Limb (tissue), 2 donors: ENCODE measurements at regions not wholly inside any gene's neighbourhood (a gene's known extent, or its start where the extent isn't known, plus 50 kb on each side); places are given as distances from the start of the nearest gene placed in this dataset.

Experiments
- DNase-seq, 2 donors: peaks; one replicate each; pipeline ENCODE4 v3.0.0-alpha.2; 2016; ENCODE audit errors: extremely low spot score in 2 of 2

DNA sequence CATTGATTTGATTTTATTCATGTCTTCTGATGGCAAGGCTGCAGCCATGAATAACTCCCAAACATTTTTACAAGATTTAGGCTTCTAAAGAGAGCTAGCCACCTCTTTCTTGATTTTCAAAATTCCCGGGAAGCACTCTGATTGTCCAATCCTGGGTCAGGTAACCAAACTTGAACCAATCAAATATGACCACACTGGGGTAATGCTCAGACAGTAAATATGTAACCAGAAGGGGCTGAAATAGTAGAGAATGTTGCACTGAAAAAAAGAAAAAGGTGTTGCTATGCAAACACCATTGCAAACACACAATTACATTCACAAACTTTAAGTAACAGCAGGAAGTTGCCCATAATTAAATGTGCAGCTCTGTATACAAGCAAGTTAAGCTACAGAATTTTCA lies 112.9 kb upstream of the IQCM start:
- DNase-seq = no peak

DNA sequence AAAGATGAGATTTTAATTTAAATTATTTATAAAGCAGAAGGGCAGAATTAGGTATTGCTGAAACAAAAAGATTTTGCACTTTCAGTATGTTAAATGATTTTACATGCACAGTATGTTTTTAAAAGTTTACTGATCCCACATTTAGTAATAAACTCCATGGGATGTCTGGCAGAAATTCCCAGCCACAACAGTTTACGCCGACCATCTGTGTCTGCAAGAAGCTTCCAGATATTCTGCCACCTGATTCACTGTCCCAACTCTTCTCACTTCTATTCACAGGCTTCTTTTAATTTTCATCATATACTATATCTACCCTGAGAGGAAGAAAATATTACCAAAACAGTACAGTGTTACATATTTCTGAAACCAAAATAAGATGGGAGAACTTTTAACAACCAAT lies 115.8 kb upstream of the IQCM start:
- no peak for DNase-seq

DNA sequence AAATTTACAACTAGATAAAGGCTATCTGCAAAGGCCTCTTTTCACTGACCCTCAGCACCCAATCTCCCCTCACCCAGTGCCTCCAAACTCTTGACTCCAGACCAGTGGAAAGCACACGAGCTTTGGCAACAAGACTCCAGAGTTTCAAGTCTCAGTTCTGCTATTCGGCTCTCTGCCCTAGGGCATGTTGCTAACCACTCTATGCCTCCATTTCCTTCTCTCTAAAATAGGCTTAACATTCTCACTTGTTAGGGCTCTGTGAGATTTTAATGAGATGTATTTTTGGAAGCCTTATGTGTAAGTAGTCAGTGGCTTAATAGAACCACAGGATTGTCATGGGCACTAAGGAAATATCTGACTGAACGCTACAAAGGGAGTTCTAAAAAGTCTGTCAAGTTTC lies 116.5 kb upstream of the IQCM start:
- DNase-seq = no peak

DNA sequence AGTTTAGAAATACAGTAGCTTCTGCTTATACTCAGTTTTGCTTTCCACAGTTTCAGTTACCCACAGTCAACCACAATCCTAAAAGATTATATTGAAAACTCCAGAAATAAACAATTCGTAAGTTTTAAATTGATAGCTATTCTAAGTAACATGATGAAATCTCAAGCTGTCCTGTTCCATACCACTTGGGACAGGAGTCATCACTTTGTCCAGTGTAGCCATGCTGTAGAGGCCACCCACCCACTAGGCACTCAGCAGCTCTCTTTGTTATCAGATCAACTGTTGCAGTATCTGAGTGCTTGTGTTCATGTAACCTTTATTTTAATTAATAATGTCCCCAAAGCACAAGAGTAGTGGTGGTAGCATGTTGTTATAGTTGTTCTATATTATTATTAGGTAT lies 117.5 kb upstream of the IQCM start:
- DNase-seq = no peak

DNA sequence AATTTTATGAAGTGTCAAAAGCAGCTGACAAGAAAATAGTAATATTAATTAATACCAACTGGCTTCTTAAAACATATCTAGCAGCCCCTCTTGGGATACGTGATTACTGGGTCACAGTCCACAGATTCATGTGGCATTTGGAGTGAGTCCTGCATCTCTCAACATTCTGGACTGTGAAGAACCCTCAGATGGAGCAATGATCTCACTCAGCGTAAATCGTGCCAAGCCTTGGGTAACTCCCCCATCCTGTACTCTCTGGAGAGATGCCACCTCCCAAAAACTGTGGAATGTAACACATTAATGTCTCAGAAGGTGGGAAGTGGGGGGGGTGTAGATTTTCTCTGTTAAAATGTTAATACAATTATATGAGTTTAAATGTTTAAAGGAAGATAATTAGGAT lies 118.2 kb upstream of the IQCM start:
- DNase-seq = no peak

DNA sequence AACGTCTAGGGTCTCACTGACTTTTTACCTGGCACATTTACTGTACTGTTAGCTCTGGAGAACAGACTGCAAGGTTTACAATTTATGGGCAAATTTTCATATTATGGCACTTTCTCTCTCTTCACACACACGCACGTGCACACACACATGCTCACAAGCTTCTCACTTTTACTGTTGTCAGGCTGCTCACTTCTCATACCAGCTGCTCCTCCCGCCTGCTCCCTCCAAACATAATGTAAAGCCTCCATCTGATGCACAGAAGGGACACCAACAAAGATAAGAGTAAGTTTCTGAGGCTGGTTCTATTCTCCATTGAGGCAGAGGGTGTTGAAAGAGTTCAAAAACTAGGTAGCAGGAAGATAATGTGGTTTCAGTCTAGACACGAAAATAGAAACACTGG lies 128.9 kb upstream of the DCLK2 start:
- DNase-seq = no peak

DNA sequence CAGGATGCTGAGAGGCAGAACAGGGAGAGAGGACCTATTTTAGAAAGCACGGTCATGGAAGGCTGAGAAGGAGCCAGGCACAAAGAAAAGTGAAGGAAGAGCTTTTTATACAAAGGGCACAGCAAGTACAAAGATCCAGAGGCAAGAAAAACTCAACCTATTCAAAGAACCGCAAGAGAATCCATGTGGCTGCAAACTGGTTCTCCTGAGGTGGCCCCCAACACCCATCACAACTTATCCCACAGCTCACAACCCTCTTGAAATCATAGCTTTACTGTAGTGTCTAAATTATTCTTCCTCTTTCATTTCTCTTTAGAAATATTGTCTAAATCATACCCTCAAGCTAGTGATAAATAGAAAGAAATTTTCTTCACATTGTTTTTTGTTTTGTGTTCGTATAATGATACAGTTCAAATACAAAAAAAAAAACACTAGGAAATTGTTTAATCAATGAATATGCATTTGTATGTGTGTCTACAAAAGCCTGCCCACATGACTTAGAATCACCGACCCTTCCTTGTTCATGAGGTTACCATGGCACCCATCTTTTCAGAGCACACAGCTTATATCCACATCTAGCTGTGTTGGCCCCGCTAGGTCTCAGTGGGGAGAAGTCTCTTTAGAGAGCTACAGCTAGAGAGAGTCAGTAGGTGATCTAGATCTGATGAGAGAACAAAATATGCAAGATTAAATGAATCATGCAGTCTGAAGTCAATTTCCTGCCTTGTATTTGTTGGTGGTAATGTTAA lies 126.9 kb upstream of the DCLK2 start:
- no peak for DNase-seq

DNA sequence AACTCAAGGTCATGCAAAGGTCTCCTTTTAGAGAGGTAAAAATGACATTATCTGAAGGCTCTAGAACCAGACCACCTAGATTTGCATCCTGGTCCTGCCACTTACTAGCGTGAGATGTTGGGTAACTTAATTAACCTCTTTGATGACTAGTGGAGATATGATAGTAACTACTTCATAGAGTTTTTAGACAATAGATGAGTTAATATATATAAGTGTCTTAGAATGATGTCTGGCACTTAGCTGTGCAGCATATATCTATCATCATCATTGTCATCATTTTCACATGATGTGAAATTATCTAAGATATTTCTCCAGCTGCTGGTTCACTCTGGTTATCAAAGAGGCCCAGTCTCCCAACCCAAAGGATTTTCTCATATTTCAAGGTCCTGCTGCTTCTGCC lies 126.1 kb upstream of the DCLK2 start:
- DNase-seq = no peak

DNA sequence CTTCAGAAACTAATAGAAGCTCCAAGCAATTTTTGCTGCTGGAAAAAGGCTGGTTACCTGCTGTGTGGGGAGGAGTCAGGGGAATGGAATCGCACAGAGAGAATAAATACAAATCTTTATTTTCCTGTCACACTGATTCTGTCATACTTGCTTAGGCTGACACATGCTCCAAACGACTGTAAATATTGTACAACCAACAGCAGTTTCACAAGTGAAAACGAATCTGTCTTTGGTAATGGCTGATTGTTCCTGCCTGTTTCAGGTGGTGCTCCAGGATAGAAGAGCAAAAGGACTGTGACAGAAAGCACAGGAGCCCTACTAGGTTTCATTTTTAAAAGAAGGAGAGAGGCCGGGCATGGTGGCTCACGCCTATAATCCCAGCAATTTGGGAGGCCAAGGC lies 125.5 kb upstream of the DCLK2 start:
- DNase-seq = no peak

DNA sequence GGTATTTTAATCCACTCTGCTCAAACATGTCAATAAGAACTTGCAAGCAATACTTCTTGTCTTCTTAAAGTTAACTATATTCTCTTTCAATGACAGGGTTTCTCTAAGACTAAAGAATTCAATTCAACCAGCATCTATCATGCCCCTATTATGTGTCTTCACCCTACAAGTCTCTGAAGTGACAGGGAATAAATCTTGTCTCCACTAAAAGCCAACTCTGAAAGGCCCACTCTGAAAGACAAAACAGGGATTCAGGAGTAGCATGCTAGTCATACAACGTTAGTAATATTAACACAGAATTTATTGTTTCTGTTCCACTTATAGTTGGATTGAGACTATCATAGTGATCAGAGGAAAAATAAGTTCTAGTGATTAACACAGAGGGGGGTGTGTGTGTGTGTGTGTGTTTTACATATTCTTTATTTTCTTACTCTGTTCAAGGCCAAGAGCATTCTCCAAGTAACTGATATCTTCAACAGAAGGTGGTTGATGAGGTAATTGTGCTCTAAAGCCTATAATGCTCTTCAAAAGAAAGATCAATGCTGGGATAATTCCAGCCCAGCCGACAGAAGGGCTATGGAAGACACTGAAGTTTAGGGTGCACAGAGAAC lies 122.4 kb upstream of the DCLK2 start:
- DNase-seq = no peak

DNA sequence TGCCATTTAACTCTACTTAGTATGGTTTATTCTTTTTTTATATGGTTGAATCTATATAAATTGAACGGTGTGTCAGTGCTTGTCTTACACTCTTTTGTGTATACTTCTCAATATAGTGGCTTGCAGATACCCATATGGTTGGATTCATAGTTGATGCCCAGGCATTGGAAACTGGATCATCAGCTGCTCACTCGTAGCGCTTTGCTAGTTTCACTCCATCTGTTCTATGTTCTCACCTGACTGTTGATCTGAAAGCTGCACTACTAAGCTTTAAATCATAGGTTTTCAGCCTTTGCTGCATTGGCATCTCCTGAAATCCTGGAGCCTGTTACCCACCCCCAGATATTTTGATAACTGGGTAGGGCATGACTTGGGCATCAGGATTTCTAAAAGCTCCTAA lies 121.6 kb upstream of the DCLK2 start:
- DNase-seq = no peak

DNA sequence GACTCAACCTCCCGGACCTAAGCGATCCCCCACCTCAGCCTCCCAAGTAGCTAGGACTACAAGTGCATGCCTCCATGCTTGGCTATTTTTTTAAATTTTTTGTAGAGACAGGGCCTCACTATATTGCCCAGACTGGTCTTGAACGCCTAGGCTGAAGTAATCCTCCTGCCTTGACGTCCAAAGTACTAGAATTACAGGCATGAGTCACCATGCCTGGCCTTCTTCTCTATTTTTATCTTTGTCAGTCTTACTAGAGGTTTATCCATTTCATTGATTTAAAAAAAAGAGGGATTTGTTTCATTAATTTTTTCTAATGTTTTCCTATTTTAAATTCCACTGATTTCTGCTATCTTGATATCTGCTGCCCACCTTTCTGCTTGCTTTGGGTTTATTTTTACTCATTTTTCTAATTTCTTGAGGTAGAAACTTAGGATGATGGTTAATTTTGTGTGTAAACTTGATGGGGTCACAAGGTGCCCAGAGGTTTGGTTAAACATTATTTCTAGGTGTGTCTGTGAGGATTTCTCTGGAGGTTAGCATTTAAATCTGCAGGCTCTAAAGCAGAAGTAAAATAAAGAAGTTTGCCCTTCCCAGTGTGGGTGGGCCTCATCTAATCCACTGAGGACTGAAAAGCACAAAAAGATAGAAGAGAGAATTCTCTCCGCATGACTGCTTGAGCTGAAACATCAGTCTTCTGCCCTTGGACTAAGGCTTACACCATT lies 116.2 kb upstream of the DCLK2 start:
- DNase-seq = no peak

DNA sequence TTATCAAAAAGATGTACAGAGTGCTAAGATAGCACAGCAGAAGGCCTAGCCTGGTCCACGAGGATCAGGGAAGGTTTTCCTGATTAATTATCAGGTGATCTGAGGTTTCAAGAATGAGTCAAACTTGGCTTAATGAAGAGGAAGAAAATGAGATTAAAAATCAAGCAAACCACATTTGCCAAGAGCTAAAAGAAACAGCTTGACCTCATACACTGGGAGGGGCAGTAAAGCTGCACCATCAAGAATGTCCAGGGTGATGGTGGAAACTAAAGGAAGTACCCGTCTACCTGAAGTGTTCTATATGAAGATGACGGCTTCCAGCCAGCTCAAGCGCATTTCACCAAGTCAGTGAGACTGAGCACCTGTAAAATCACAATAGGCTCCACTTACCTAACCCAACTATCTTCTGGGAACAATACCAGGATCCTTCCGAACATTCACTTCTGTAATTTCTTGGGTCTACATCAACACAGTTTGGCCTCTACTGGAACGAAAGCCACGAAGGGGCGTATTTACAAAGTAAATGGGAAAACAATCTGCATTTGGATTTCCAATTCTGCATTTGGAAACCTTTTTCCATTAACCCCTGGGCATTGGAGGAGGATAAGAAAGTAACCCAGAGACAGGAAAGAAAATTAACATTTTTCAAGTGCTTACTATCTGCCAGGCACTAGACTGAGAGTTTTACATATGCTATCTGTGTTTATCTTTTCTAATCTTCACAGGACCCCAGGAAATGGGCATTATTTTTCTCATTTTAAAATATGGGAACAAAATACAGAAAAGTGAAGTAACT lies 114.0 kb upstream of the DCLK2 start:
- DNase-seq = no peak

DNA sequence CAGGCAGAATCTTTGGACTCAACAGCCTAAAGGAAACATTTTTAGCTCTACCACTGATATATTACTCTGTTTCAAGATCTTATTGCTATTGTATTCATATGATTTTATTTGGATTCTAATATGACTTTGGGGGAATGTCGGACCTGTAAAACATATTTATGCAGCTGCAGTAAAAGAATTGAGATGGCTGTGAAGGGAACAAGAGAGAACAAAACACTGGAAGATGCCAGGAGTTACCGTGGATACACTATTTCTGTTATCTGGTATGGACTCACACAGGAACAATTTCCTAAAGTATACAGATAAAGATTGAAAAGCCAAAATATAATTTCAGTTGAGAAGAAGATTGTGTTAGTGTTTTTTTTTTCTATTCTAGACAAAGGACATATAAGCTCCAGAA lies 113.0 kb upstream of the DCLK2 start:
- DNase-seq = no peak

DNA sequence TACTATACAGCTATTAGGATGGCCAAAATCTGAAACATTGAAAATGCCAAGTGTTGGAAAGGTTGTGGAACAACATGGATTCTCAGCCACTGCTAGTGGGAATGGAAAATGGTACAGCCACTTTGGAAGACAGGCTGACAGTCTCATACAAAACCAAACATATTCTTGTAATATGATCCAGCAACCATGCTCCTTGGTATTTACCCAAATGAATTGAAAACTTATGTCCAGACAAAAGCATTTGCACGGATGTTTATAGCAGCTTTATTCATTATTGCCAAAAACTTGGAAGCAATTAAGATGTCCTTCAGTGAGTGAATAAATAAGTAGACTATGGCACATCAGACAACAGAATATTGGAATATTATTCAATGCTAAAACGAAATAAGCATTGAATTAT lies 105.8 kb upstream of the DCLK2 start:
- no peak for DNase-seq

DNA sequence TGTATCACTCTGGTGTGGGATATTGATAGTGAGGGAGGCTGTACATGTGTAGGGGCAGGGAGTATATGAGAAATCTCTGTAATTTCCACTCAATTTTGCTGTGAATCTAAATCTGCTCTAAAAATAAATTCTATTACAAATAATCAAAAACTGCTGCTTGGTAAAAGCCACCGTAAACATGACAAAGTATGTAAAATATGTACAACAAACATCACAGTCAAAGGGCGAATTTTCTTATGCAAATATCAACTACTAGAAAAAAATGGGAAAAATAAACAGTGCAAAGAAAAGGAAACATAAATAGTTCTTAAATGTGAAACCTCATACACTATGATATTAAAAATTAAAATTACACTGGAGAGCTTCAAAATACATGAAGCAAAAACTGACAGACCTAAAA lies 105.1 kb upstream of the DCLK2 start:
- DNase-seq = no peak

DNA sequence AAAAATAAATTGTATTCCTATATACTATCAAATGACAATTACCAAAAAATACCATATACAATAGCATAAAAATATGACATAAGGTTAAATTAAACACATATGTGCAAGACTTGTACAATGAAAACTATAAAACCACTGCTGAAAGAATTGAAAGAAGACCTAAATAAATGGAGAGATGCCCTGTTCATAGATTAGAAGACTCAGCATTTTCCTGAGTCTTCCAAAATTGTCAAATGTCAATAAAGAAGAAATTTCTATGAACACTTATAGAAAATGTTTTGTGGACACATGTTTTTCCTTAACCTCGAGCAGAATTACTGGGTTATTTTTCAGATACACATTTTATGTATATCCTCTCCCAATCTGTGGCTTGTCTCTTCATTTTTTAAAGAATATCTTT lies 103.1 kb upstream of the DCLK2 start:
- no peak for DNase-seq

DNA sequence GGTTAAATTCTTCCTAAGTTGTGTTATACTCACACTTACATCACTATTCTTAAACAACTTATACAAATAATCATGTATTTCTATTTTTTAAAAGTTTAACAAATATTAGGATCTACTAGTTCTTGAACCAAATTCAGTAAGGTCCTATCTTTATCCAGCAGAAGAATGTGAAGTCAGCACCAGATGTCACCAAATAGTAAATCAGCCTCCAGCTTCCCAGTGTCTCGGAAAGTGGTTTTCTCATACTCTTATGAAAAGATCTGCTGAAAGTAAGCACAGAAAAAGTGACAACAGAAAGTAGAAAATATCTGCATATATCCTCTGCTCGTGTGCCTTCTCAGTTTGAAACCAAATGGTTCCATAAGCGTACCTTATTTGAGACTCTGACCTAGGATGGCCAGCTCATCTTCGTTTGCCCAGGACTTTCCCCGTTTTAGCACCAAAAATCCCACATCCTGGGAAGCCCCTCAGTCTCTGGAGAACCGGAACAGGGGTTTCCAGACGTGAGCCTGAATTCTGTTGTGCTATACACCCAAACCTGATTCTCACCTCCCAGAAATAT lies 98.0 kb upstream of the DCLK2 start:
- DNase-seq = no peak

DNA sequence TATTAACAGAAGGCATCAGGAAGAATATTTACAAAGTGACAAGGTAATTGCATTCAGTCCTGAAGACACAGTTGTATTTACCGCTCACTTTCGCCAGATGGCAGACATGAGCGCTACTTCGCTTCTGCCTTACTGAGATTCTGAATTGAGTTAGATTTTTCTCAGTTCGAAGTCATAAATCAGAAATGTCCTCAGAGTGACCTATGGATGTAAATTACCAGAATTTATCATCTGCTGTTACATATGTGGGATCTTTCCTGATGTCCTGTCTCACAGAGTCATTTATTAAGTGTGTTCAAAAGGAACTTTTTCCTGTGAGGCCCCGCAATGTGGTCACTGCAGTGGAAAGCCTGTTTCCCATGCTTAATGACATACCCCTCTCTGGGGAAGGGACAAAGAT lies 97.3 kb upstream of the DCLK2 start:
- DNase-seq = peak; percentile 58 to 71

DNA sequence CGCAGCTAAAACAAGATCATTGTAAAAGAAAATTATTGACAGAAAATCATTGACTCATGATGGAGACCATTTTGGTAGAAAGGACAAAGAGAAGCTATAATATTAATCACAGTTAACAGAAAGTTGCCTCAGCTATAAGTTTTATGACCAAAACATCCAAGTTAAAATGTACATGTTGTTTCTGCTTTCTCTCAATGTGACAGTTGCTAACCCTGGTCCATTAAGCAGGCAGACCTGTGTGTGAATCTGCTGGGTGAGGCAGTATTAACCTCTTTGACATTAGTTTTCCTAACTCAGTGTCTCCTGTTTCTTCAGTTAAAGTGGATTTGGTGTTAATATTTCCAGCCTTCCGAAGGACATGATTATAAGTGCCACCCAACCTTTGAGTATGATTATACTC lies 94.8 kb upstream of the DCLK2 start:
- no peak for DNase-seq

DNA sequence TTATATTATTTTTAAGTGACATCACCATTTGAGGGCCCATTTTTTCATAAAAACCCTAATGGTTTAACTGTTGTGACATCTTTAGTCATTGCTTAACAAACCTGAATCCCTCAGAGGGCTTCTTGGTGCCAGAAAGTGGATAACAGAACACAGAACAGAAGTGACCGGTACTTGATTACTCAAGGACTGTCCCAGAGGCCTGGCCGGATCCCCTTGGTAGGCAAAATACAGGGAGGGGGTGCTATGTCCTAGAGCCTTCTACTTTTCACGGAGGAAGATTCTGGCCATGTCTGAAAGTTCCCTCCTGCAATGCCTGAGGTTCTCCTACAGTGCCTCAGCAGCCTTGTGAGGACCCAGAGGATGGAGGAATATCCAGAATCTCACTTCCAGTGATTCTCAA lies 94.3 kb upstream of the DCLK2 start:
- DNase-seq = no peak

DNA sequence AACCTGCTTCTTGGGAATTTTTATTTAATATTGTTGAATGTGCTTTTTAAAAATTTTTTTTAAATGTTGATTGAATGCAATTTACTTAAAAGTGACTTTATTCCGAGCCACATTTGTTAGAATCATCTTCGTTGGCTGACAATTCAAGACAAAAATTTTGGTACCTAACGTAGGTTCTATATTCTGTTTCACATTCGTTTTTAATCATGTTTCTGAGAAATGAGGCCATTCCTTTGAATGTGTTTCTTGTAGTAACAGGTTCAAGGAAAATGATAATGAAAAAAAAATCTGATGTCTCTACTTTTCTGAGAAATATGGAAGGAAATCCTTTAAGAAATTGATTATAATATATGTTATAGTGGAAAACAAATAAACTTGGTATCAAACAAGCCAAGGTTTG lies 92.3 kb upstream of the DCLK2 start:
- DNase-seq = no peak
